ENCODE measurements at regions not wholly inside any gene's neighbourhood (a gene's known extent, or its start where the extent isn't known, plus 50 kb on each side); places are given as distances from the start of the nearest gene placed in this dataset.

GRCh38 chr2:5410991-5411700 lies 281.0 kb upstream of the SOX11 start:
- H3K4me3 Mint-ChIP-seq, result no peak overlapping the region
- no peaks in the 10 kb centered on the region for H3K36me3 Mint-ChIP-seq

GRCh38 chr2:5412001-5412400 lies 280.2 kb upstream of the SOX11 start:
- intact Hi-C loops (cut with micrococcal nuclease), result no loop called here
- no peak overlapping the region for H3K27ac Mint-ChIP-seq
- H3K4me3 Mint-ChIP-seq, result no peak overlapping the region
- DNase-seq, result no peak
- H3K4me1 Mint-ChIP-seq (ENCODE audit: low read depth), result no peaks in the 10 kb centered on the region
- peaks cover 2% of the 10 kb centered on the region for H3K9me3 Mint-ChIP-seq
- CTCF ChIA-PET, result no interaction called here
- no peaks in the 10 kb centered on the region for H3K27me3 Mint-ChIP-seq
- H3K36me3 Mint-ChIP-seq, result no peaks in the 10 kb centered on the region
- POLR2A ChIA-PET, result no interaction called here

More at GRCh38 chr2:5410991-5411700, 281.0 kb upstream of the SOX11 start:
- POLR2A ChIA-PET, result no interaction called here
- CTCF ChIA-PET, result no interaction called here
- DNase-seq, result no peak
- intact Hi-C loops (cut with micrococcal nuclease), result no loop called here
- no peaks in the 10 kb centered on the region for H3K27me3 Mint-ChIP-seq
- H3K4me1 Mint-ChIP-seq (ENCODE audit: low read depth), result no peaks in the 10 kb centered on the region
- no peak overlapping the region for H3K27ac Mint-ChIP-seq
- no peaks in the 10 kb centered on the region for H3K9me3 Mint-ChIP-seq

- Mint-ChIP-seq H3K27ac (no peak overlapping the region), H3K36me3 (no peaks in the 10 kb centered on the region), H3K9me3 (no peaks in the 10 kb centered on the region), H3K4me3 (no peak overlapping the region), H3K4me1 (ENCODE audit: low read depth) (no peaks in the 10 kb centered on the region), H3K27me3 (no peaks in the 10 kb centered on the region)
- POLR2A ChIA-PET, result no interaction called here
- intact Hi-C loops (cut with micrococcal nuclease), result no loop called here
- DNase-seq, result no peak
- CTCF ChIA-PET, result no interaction called here
Measured at GRCh38 chr2:5433855-5434254, 258.3 kb upstream of the SOX11 start.

- Mint-ChIP-seq H3K9me3 (peaks cover 3% of the 10 kb centered on the region), H3K4me1 (ENCODE audit: low read depth) (no peaks in the 10 kb centered on the region), H3K4me3 (no peak overlapping the region), H3K27me3 (no peaks in the 10 kb centered on the region), H3K27ac (no peak overlapping the region), H3K36me3 (no peaks in the 10 kb centered on the region)
- ChIA-PET POLR2A (no interaction called here), CTCF (no interaction called here)
- DNase-seq, result no peak
- intact Hi-C loops (cut with micrococcal nuclease), result no loop called here
Measured at GRCh38 chr2:5437375-5437774, 254.8 kb upstream of the SOX11 start.

- intact Hi-C loops (cut with micrococcal nuclease), result no loop called here
- Mint-ChIP-seq H3K9me3 (peaks cover 11% of the 10 kb centered on the region), H3K4me1 (ENCODE audit: low read depth) (no peaks in the 10 kb centered on the region), H3K27me3 (no peaks in the 10 kb centered on the region), H3K36me3 (no peaks in the 10 kb centered on the region), H3K4me3 (no peak overlapping the region), H3K27ac (no peak overlapping the region)
- DNase-seq, result no peak
- CTCF ChIA-PET, result no interaction called here
- POLR2A ChIA-PET, result no interaction called here
Measured at GRCh38 chr2:5440174-5440573, 252.0 kb upstream of the SOX11 start.

GRCh38 chr2:5442736-5443135 lies 249.4 kb upstream of the SOX11 start:
- DNase-seq, result no peak
- H3K4me1 Mint-ChIP-seq (ENCODE audit: low read depth), result no peaks in the 10 kb centered on the region
- ChIA-PET POLR2A (no interaction called here), CTCF (no interaction called here)
- no peak overlapping the region for H3K27ac Mint-ChIP-seq
- no peaks in the 10 kb centered on the region for H3K27me3 Mint-ChIP-seq
- intact Hi-C loops (cut with micrococcal nuclease), result no loop called here
- H3K4me3 Mint-ChIP-seq, result no peak overlapping the region
- peaks cover 11% of the 10 kb centered on the region for H3K9me3 Mint-ChIP-seq
- H3K36me3 Mint-ChIP-seq, result no peaks in the 10 kb centered on the region

- H3K9me3 Mint-ChIP-seq, result peaks cover 10% of the 10 kb centered on the region
- intact Hi-C loops (cut with micrococcal nuclease), result no loop called here
- ChIA-PET POLR2A (no interaction called here), CTCF (no interaction called here)
- H3K36me3 Mint-ChIP-seq, result no peaks in the 10 kb centered on the region
- DNase-seq, result no peak
- no peak overlapping the region for H3K4me3 Mint-ChIP-seq
- no peaks in the 10 kb centered on the region for H3K27me3 Mint-ChIP-seq
- no peak overlapping the region for H3K27ac Mint-ChIP-seq
- H3K4me1 Mint-ChIP-seq (ENCODE audit: low read depth), result no peaks in the 10 kb centered on the region
Measured at GRCh38 chr2:5444168-5444567, 248.0 kb upstream of the SOX11 start.

- POLR2A ChIA-PET, result no interaction called here
- Mint-ChIP-seq H3K36me3 (no peaks in the 10 kb centered on the region), H3K9me3 (peaks cover 9% of the 10 kb centered on the region), H3K27ac (no peak overlapping the region), H3K4me3 (no peak overlapping the region), H3K4me1 (ENCODE audit: low read depth) (no peaks in the 10 kb centered on the region), H3K27me3 (no peaks in the 10 kb centered on the region)
- CTCF ChIA-PET, result no interaction called here
- no peak for DNase-seq
- intact Hi-C loops (cut with micrococcal nuclease), result no loop called here
Measured at GRCh38 chr2:5444854-5445253, 247.3 kb upstream of the SOX11 start.

- H3K27me3 Mint-ChIP-seq, result no peaks in the 10 kb centered on the region
- H3K36me3 Mint-ChIP-seq, result no peaks in the 10 kb centered on the region
- peaks cover 1% of the 10 kb centered on the region for H3K9me3 Mint-ChIP-seq
- ChIA-PET POLR2A (no interaction called here), CTCF (no interaction called here)
- no peak overlapping the region for H3K27ac Mint-ChIP-seq
- no peak overlapping the region for H3K4me3 Mint-ChIP-seq
- intact Hi-C loops (cut with micrococcal nuclease), result no loop called here
- DNase-seq, result no peak
- no peaks in the 10 kb centered on the region for H3K4me1 Mint-ChIP-seq (ENCODE audit: low read depth)
Measured at GRCh38 chr2:5449867-5450266, 242.3 kb upstream of the SOX11 start.

GRCh38 chr2:5453220-5454050 lies 238.7 kb upstream of the SOX11 start:
- ChIA-PET POLR2A (no interaction called here), CTCF (no interaction called here)
- H3K4me3 Mint-ChIP-seq, result no peak overlapping the region
- no peak for DNase-seq
- no peaks in the 10 kb centered on the region for H3K27me3 Mint-ChIP-seq
- H3K27ac Mint-ChIP-seq, result no peak overlapping the region
- intact Hi-C loops (cut with micrococcal nuclease), result no loop called here
- H3K4me1 Mint-ChIP-seq (ENCODE audit: low read depth), result no peaks in the 10 kb centered on the region
- H3K9me3 Mint-ChIP-seq, result no peaks in the 10 kb centered on the region
- H3K36me3 Mint-ChIP-seq, result no peaks in the 10 kb centered on the region

GRCh38 chr2:5454051-5454390 lies 238.2 kb upstream of the SOX11 start:
- Mint-ChIP-seq H3K4me3 (no peak overlapping the region), H3K27ac (no peak overlapping the region), H3K4me1 (ENCODE audit: low read depth) (no peaks in the 10 kb centered on the region), H3K36me3 (no peaks in the 10 kb centered on the region), H3K9me3 (no peaks in the 10 kb centered on the region), H3K27me3 (no peaks in the 10 kb centered on the region)
- ChIA-PET CTCF (no interaction called here), POLR2A (no interaction called here)
- DNase-seq, result no peak
- intact Hi-C loops (cut with micrococcal nuclease), result no loop called here

GRCh38 chr2:5459041-5459440 lies 233.1 kb upstream of the SOX11 start:
- H3K4me1 Mint-ChIP-seq (ENCODE audit: low read depth), result no peaks in the 10 kb centered on the region
- H3K4me3 Mint-ChIP-seq, result no peak overlapping the region
- intact Hi-C loops (cut with micrococcal nuclease), result no loop called here
- ChIA-PET POLR2A (no interaction called here), CTCF (no interaction called here)
- H3K27ac Mint-ChIP-seq, result no peak overlapping the region
- no peaks in the 10 kb centered on the region for H3K9me3 Mint-ChIP-seq
- DNase-seq, result no peak
- H3K36me3 Mint-ChIP-seq, result no peaks in the 10 kb centered on the region
- no peaks in the 10 kb centered on the region for H3K27me3 Mint-ChIP-seq

- Mint-ChIP-seq H3K4me1 (ENCODE audit: low read depth) (no peaks in the 10 kb centered on the region), H3K9me3 (no peaks in the 10 kb centered on the region), H3K36me3 (no peaks in the 10 kb centered on the region), H3K27ac (no peak overlapping the region), H3K4me3 (no peak overlapping the region), H3K27me3 (no peaks in the 10 kb centered on the region)
- no peak for DNase-seq
- CTCF ChIA-PET, result no interaction called here
- POLR2A ChIA-PET, result no interaction called here
- intact Hi-C loops (cut with micrococcal nuclease), result no loop called here
Measured at GRCh38 chr2:5464657-5465056, 227.5 kb upstream of the SOX11 start.

Data from activated CD4-positive, alpha-beta memory T cell treated with anti-CD3 and anti-CD28 coated beads for 36 hours (primary cell).